22Rv1 (cell line): ENCODE measurements at regions not wholly inside any gene's neighbourhood (a gene's known extent, or its start where the extent isn't known, plus 50 kb on each side); places are given as distances from the start of the nearest gene placed in this dataset.

ENCODE experiments used
- H3K27ac ChIP-seq: fragments of 450-650 bp; 2 replicates; pipeline ENCODE4 v1.5.1; 2017
- ZFX ChIP-seq: fragments of 450-650 bp; IDR thresholded peaks from 2 replicates; pipeline ENCODE4 v1.6.1; 2017; ENCODE audit warnings: antibody characterized with exemption, borderline replicate concordance
- TF ChIP-seq, protein P1 (sequence below): fragments of 450-650 bp; IDR thresholded peaks from 2 replicates; pipeline ENCODE4 v1.5.1; 2017; ENCODE audit warnings: mild to moderate bottlenecking

DNA sequence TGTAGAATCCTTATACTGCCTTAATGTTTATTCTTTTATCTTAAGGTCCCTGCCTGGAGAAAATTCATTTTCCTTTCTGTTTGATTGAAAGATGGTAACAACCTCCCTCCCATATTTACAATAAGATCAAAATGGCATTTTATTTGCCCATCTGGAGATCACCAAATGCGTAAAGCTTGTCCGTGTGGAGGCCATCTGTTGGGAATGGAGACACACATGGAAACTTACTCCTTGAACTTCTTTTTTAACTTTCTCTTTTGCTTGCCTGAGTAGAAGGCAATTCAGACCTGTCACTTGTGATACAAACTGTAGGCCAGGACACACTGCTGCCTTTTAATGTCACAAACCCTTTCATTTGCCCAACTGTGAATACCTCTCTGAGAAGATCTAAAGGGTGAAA is 144.8 kb upstream of the CEP162 start:
- no peak overlapping the region for H3K27ac ChIP-seq
- TF ChIP-seq, protein P1, sequence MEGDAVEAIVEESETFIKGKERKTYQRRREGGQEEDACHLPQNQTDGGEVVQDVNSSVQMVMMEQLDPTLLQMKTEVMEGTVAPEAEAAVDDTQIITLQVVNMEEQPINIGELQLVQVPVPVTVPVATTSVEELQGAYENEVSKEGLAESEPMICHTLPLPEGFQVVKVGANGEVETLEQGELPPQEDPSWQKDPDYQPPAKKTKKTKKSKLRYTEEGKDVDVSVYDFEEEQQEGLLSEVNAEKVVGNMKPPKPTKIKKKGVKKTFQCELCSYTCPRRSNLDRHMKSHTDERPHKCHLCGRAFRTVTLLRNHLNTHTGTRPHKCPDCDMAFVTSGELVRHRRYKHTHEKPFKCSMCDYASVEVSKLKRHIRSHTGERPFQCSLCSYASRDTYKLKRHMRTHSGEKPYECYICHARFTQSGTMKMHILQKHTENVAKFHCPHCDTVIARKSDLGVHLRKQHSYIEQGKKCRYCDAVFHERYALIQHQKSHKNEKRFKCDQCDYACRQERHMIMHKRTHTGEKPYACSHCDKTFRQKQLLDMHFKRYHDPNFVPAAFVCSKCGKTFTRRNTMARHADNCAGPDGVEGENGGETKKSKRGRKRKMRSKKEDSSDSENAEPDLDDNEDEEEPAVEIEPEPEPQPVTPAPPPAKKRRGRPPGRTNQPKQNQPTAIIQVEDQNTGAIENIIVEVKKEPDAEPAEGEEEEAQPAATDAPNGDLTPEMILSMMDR, result no peak
- no peak for TF ChIP-seq ZFX

GRCh38 chr6:84371681-84372080 is 144.2 kb upstream of the CEP162 start:
- TF ChIP-seq, protein P1, result no peak
- no peak for TF ChIP-seq ZFX
- H3K27ac ChIP-seq, result no peak overlapping the region

GRCh38 chr6:84362193-84362821 is 134.9 kb upstream of the CEP162 start:
- TF ChIP-seq, protein P1, result no peak
- no peak for TF ChIP-seq ZFX
- H3K27ac ChIP-seq, result no peak overlapping the region

- no peak overlapping the region for H3K27ac ChIP-seq
- no peak for TF ChIP-seq ZFX
- TF ChIP-seq, protein P1, result no peak
Measured at GRCh38 chr6:84361372-84362192, 134.1 kb upstream of the CEP162 start.

- no peak overlapping the region for H3K27ac ChIP-seq
- TF ChIP-seq, protein P1, result no peak
- TF ChIP-seq ZFX, result no peak
Measured at GRCh38 chr6:84360039-84360438, 132.6 kb upstream of the CEP162 start.

- TF ChIP-seq, protein P1, result no peak
- no peak for TF ChIP-seq ZFX
- no peak overlapping the region for H3K27ac ChIP-seq
Measured at GRCh38 chr6:84358581-84358980, 131.1 kb upstream of the CEP162 start.

GRCh38 chr6:84357631-84358030 is 130.2 kb upstream of the CEP162 start:
- no peak overlapping the region for H3K27ac ChIP-seq
- no peak for TF ChIP-seq ZFX
- TF ChIP-seq, protein P1, result no peak
